Hematopoietic multipotent progenitor cell (in vitro differentiated cells): ENCODE measurements at regions not wholly inside any gene's neighbourhood (a gene's known extent, or its start where the extent isn't known, plus 50 kb on each side); places are given as distances from the start of the nearest gene placed in this dataset.
"Not testable (repeated sequence)": the region's sequence is repeated elsewhere in the genome, so short reads cannot be mapped to it uniquely, and the experiment has no call there.

ENCODE experiments used
- DNase-seq, 3 donors: peaks; one replicate each; pipeline ENCODE4 v3.0.0-alpha.2; 2011 to 2015; ENCODE audit warnings: low read depth in 2 of 3, low spot score in 2 of 3

- DNase-seq: no peak
These were observed 606.2 kb downstream of the KLHL13 start for GRCh38 chrX:117510453-117510852.

DNA sequence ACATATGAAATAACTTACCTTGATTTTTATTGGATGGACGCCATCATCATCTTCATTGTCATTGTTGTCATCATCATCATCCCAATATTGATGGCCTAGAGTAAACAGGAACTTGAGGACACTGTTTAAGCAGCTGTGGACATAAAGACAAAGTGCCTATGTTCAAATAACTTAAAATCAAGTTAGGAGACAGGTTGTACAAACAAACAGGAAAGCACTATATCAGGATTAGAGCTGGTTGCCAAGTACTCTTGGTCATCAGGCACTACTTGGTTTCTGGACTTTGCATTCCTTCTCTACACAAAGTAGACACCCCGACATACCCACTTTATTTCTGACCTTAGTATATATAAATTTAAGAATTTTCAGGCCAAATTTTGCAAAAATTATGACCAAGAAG lies 608.6 kb downstream of the KLHL13 start:
- no peak for DNase-seq

DNA sequence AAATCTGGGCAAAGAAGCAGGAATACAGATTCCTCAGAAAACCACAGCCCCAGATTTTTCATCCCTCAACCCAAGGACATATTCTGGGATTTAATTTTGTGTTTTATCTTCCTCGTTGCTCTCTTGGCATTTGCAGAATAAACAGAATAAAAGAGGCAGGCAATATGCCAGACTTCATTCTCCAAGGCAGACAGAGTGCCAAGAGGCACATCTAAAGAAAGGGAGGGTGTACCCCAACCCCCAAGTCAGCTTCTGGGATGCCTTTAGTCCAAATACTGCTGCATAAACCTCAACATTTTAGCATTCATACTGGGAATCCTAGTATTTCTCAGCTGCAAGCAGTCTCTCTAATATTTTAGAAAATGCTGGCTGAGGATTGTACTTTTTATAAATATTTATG lies 629.2 kb downstream of the KLHL13 start:
- DNase-seq: no peak

- no peak for DNase-seq
These were observed 632.7 kb downstream of the KLHL13 start for GRCh38 chrX:117483950-117484349.

DNA sequence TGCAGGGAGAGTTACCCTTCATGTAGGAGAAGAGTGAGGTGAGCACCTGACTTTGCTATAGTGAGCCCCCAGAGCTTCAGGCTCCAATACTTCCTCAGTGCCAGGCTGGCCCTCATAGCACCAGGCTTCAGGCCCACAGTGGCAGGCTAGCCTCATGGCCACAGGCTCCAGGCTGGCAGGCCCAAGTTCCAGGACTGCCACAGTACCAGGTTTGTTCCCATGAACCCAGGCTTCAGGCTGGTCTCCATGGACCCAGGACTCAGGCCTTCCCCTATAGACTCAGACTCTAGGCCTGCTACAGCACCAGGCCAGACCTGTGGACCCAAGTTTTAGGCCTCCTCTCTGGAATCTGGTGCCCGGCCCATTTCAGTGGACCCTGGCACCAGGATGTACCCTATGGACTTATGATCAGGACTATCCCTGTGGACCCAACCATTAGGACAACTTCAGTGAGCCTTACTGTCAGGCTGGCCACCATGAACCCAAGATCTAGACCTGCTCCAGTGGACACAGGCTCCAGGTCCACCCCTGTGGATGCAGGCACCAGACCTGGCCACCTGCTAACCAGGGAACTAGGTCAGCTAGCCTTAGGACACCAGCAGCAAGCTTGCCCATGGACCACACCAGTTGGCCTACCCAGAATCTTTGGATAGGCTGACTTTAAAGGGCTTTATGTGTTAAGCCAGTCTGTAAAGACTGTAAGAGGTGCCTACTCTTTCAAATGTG lies 658.2 kb downstream of the KLHL13 start:
- DNase-seq: no peak

GRCh38 chrX:117455787-117456186 lies 660.8 kb downstream of the KLHL13 start:
- no peak for DNase-seq

DNA sequence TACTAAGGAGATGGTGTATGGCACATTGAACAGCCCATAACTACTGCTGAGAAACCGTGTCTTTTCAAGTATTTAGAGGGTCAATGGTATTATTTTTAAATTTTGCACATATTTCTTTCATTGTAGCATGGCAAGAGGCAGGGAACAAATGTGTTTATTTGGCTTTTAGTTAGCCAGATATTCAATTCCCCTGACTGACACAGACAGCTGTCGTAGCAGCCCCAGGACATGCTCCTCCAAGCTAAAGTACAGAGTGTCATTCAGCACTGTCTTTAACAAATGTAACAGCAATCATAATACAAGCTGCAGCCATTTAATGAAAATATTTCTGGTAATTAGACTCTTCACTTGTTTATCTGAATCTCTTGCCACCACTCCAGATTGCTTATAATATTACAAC lies 687.1 kb downstream of the KLHL13 start:
- DNase-seq: no peak

GRCh38 chrX:117407449-117408150 lies 709.0 kb downstream of the KLHL13 start:
- DNase-seq: no peak

DNA sequence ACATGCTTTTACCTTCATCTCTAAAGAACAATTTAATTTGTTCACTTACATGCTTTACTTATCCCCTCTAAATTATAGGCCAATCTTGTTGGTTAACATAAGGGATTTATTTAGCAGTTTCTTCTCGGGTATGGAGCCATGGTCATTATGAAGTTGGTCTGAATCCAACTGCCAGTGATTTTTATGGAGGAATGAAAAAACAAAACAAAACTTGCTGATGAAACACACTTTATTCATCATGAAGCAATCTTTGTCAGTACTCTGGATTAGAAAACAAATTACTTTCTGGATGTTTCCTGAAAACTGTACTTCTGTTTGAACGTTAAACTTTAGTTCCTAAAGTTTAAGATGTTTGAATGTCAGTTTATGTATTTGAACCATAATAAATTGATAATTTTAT lies 715.8 kb downstream of the KLHL13 start:
- DNase-seq: no peak

DNA sequence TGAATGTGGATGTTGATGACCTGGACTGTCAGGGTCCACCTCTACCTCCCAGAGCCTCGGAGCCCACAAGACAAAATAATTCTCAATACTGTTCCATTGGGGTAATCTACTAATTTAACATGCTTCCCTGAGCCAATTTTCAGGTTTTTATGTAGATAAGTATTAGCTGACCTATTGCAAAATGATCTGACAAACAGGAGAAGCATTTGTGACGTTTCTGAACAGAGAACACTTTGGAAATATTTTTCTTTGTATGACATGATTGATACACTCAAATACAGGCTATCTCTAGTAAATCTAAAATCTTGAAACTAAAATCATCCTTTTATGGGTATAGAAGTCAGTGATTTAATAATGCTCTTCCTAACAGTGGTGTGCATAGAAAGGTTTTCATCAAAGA lies 716.6 kb downstream of the KLHL13 start:
- DNase-seq: no peak

- DNase-seq: no peak
These were observed 718.8 kb downstream of the KLHL13 start for GRCh38 chrX:117397844-117398243.

GRCh38 chrX:117394506-117395070 lies 722.0 kb downstream of the KLHL13 start:
- not testable (repeated sequence) for DNase-seq

- not testable (repeated sequence) for DNase-seq
These were observed 724.2 kb downstream of the KLHL13 start for GRCh38 chrX:117392360-117392759.

DNA sequence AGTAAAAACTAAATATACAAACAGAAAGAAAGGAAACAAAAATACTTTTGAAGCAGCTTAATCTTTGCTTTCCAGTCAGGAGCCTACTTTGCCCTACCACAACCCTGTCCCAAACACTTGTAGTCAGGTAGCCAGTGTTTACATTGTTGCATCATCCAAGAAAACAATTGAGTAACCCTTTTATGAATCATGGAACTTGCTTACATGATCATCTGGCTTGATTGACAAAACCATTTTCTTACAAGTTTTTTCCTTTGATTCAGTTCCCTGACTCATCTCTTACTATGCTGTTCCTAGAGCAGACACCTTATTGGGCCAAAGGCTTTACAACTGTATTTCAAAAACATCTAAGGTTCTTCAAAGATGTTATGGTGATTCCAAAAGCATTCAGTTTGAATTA lies 740.1 kb downstream of the KLHL13 start:
- DNase-seq: no peak

DNA sequence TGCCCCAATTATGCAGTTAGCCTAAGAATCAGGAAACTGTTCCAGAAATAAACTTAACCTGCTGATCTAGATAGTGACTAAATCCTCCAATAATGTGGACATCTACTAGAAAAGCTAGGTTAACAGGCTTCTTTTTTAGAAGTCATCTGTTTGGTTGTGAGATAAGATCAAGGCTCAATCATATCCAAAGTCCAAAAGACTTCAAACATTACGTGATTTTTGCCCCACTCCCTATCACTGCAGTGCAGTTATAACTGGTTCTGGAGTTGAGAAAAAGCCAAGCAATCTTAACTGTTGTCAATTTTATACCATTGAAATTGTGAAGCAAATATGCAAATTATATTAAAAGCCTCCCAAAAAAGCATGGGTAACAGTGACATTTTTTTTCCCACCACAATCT lies 781.4 kb downstream of the KLHL13 start:
- DNase-seq: no peak

- DNase-seq: no peak
These were observed 789.2 kb downstream of the KLHL13 start for GRCh38 chrX:117327373-117327772.

DNA sequence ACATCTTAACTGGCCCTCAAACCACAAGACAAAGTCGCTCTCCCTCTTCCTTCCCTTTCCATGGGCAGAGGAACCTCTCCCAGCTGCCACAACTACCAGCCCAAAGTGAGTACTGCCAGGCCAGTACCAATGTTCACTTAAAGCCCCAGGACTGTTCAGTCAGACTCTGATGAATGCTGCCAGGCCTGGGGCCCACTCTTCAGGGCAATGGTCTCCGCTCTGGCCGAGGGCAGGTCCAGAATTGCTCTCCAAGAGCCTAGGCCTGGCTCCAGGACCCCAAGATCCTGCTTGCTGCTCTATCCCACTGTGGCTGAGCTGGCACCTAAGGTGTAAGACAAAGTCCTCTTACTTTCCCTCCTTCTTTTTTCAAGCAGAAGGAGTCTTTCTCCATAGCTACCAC lies 790.9 kb downstream of the KLHL13 start:
- no peak for DNase-seq

DNA sequence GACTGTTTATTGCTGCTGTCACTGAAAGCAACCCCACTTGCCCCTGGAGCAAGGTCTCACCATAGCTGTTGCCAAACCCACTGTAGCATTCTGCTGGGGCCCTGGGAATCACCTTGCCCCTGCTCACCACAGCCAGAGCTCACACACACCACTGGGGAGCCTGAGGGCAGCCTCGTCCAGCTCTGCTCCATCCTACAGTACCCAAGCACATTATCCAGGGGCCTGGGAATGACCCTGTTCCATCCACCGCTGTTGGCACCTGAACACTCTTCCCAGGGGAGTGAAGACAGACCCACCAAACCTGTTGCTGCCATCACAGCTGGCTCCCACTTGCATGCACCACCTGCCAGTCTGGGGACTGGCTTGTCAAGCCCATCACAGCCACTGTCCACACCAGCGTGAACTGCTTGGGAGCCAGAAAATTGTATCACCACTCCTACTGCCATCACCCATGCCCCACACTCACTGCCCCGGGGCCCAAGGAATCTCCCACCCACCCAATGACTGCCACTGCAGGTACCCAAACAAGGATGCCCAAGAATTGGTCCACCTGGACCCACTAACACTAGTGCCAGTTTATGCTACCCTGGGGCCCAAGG lies 811.3 kb downstream of the KLHL13 start:
- DNase-seq: no peak

DNA sequence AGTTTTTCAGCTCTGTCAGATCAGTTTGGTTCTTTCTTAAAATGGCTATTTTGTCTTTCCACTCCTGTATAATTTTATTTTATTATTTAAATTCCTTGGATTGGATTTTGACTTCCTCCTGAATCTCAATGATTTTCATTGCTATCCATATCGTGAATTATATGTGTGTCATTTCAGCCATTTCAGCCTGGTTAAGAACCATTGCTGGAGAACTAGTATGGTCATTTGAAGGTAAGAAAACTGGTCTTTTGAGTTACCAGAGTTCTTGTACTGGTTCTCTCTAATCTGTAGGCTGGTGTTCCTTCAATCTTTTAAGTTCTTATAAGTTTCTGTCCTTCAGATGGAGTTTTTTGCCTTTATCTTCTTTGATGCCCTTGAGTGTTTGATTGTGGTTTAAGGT lies 815.5 kb downstream of the KLHL13 start:
- no peak for DNase-seq

DNA sequence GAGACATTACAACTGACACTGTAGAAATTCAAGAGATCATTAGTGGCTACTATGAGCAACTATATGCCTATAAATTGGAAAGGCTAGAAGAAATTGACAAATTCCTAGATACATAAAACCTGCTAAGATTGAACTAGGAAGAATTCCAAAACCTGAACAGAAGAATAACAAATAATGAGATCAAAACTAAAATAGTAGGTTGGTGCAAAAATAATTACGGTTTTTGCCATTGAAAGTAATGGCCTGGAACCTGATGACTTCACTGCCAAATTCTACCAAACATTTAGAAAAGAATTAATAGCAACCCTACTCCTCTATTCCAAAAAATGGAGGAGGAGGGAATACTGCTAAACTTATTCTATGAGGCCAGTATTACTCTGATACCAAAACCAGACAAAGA lies 824.9 kb downstream of the KLHL13 start:
- no peak for DNase-seq

DNA sequence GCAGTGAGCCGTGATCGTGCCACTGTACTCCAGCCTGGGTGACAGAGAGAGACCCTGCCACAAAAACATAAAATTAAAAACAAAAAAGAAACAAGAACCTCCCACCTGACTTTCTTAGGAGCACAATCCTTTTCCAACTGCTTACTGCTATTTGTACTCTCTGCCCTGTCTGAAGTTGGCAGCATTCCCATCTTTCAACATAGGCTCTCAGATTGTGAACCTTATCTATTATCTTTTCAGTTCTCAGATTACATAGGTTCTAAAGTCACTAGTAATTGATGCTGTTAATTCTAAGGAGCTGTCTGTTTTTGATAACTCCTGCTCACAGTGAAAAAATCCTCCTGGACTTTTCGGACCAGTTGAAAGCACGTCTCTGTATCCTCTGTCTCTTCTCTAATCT lies 812.2 kb upstream of the CT83 start:
- no peak for DNase-seq
